ENCODE measurements at regions not wholly inside any gene's neighbourhood (a gene's known extent, or its start where the extent isn't known, plus 50 kb on each side); places are given as distances from the start of the nearest gene placed in this dataset.

GRCh38 chr2:185919155-185919554, 180.6 kb downstream of the FSIP2 start:
- no peaks in the 10 kb centered on the region for H3K4me1 ChIP-seq
- no peaks in the 10 kb centered on the region for H3K9me3 ChIP-seq
- H3K36me3 ChIP-seq, result no peaks in the 10 kb centered on the region
- H3K4me3 ChIP-seq (ENCODE audit: low read depth, low read length), result no peak overlapping the region
- DNase-seq, result no peak
- no peak for TF ChIP-seq CTCF (IDR thresholded peaks at IDR 0.05; ENCODE audit: low read depth, low read length)
- no peaks in the 10 kb centered on the region for H3K27me3 ChIP-seq

- H3K4me3 ChIP-seq (ENCODE audit: low read depth, low read length), result no peak overlapping the region
- H3K4me1 ChIP-seq, result no peaks in the 10 kb centered on the region
- no peaks in the 10 kb centered on the region for H3K36me3 ChIP-seq
- H3K9me3 ChIP-seq, result no peaks in the 10 kb centered on the region
- TF ChIP-seq CTCF (IDR thresholded peaks at IDR 0.05; ENCODE audit: low read depth, low read length), result no peak
- H3K27me3 ChIP-seq, result no peaks in the 10 kb centered on the region
- no peak for DNase-seq
Observed at GRCh38 chr2:185921048-185921756, 182.6 kb downstream of the FSIP2 start.

GRCh38 chr2:185934232-185934631, 195.6 kb downstream of the FSIP2 start:
- Histone ChIP-seq H3K9me3 (no peaks in the 10 kb centered on the region), H3K4me3 (ENCODE audit: low read depth, low read length) (no peak overlapping the region), H3K4me1 (no peaks in the 10 kb centered on the region), H3K36me3 (no peaks in the 10 kb centered on the region), H3K27me3 (no peaks in the 10 kb centered on the region)
- peak; percentile 7 for DNase-seq
- TF ChIP-seq CTCF (IDR thresholded peaks at IDR 0.05; ENCODE audit: low read depth, low read length), result no peak

GRCh38 chr2:185939858-185940257, 201.3 kb downstream of the FSIP2 start:
- no peak for TF ChIP-seq CTCF (IDR thresholded peaks at IDR 0.05; ENCODE audit: low read depth, low read length)

GRCh38 chr2:185942855-185943254, 204.3 kb downstream of the FSIP2 start:
- TF ChIP-seq CTCF (IDR thresholded peaks at IDR 0.05; ENCODE audit: low read depth, low read length), result no peak
- DNase-seq, result no peak

More at GRCh38 chr2:185939858-185940257, 201.3 kb downstream of the FSIP2 start:
- no peak for DNase-seq
- Histone ChIP-seq H3K4me3 (ENCODE audit: low read depth, low read length) (no peak overlapping the region), H3K27me3 (no peaks in the 10 kb centered on the region), H3K4me1 (no peaks in the 10 kb centered on the region), H3K36me3 (no peaks in the 10 kb centered on the region), H3K9me3 (no peaks in the 10 kb centered on the region)

GRCh38 chr2:185947722-185948121, 209.1 kb downstream of the FSIP2 start:
- DNase-seq, result no peak
- H3K9me3 ChIP-seq, result no peaks in the 10 kb centered on the region
- TF ChIP-seq CTCF (IDR thresholded peaks at IDR 0.05; ENCODE audit: low read depth, low read length), result no peak
- no peaks in the 10 kb centered on the region for H3K4me1 ChIP-seq
- H3K36me3 ChIP-seq, result no peaks in the 10 kb centered on the region
- no peaks in the 10 kb centered on the region for H3K27me3 ChIP-seq
- no peak overlapping the region for H3K4me3 ChIP-seq (ENCODE audit: low read depth, low read length)

More at GRCh38 chr2:185942855-185943254, 204.3 kb downstream of the FSIP2 start:
- H3K36me3 ChIP-seq, result no peaks in the 10 kb centered on the region
- no peaks in the 10 kb centered on the region for H3K4me1 ChIP-seq
- H3K4me3 ChIP-seq (ENCODE audit: low read depth, low read length), result no peak overlapping the region
- no peaks in the 10 kb centered on the region for H3K9me3 ChIP-seq
- H3K27me3 ChIP-seq, result no peaks in the 10 kb centered on the region

Measured in BE2C (cell line).